Sigmoid colon (tissue), 3 donors: ENCODE measurements at regions not wholly inside any gene's neighbourhood (a gene's known extent, or its start where the extent isn't known, plus 50 kb on each side); places are given as distances from the start of the nearest gene placed in this dataset.

Source experiments
- CTCF ChIP-seq, 4 experiments: fragments of 450-650 bp in 3 of 4; fragments of 200-600 bp in 1 of 4; IDR thresholded peaks; one replicate each; pipeline ENCODE4 v1.5.1; 2016 to 2019; ENCODE audit warnings: antibody characterized with exemption in 4 of 4, mild to moderate bottlenecking in 3 of 4, moderate library complexity in 2 of 4
- POLR2A ChIP-seq, 2 donors: fragments of 450-650 bp; IDR thresholded peaks; one replicate each; pipeline ENCODE4 v1.6.1; 2016; ENCODE audit warnings: antibody characterized with exemption in 2 of 2, mild to moderate bottlenecking in 2 of 2, moderate library complexity in 2 of 2

- TF ChIP-seq CTCF (IDR thresholded peaks at IDR 0.05), result no peak
- TF ChIP-seq POLR2A (IDR thresholded peaks at IDR 0.05), result no peak
Measured at GRCh38 chr18:24658302-24658701, 197.9 kb downstream of the HRH4 start.
